Endothelial cell (in vitro differentiated cells): ENCODE measurements at regions not wholly inside any gene's neighbourhood (a gene's known extent, or its start where the extent isn't known, plus 50 kb on each side); places are given as distances from the start of the nearest gene placed in this dataset.

Experiments used
- DNase-seq: peaks from one replicate; pipeline ENCODE4 v3.0.0; 2021; ENCODE audit warnings: low spot score
- H3K27ac Mint-ChIP-seq: one replicate; pipeline ENCODE4 v1.8.0; 2021; ENCODE audit warnings: mixed read lengths, inconsistent platforms; ENCODE audit not compliant: unreplicated experiment
- H3K27me3 Mint-ChIP-seq: one replicate; pipeline ENCODE4 v1.8.0; 2021; ENCODE audit warnings: mild to moderate bottlenecking, moderate library complexity, mixed read lengths, inconsistent platforms; ENCODE audit not compliant: unreplicated experiment
- H3K36me3 Mint-ChIP-seq: one replicate; pipeline ENCODE4 v1.8.0; 2021; ENCODE audit warnings: mild to moderate bottlenecking, low read depth, mixed read lengths, inconsistent platforms; ENCODE audit not compliant: unreplicated experiment
- H3K4me1 Mint-ChIP-seq: one replicate; pipeline ENCODE4 v1.8.0; 2021; ENCODE audit warnings: mild to moderate bottlenecking, mixed read lengths, inconsistent platforms; ENCODE audit not compliant: unreplicated experiment
- H3K4me3 Mint-ChIP-seq: one replicate; pipeline ENCODE4 v1.8.0; 2021; ENCODE audit warnings: mild to moderate bottlenecking, mixed read lengths, inconsistent platforms; ENCODE audit not compliant: unreplicated experiment
- H3K9me3 Mint-ChIP-seq: one replicate; pipeline ENCODE4 v1.8.0; 2021; ENCODE audit warnings: mixed read lengths, inconsistent platforms; ENCODE audit not compliant: unreplicated experiment
- CTCF ChIP-seq: fragments of 200-600 bp; sonication (generic); IDR thresholded peaks from one replicate; pipeline ENCODE4 v1.5.0; 2021; ENCODE audit warnings: antibody characterized with exemption; ENCODE audit not compliant: unreplicated experiment

DNA sequence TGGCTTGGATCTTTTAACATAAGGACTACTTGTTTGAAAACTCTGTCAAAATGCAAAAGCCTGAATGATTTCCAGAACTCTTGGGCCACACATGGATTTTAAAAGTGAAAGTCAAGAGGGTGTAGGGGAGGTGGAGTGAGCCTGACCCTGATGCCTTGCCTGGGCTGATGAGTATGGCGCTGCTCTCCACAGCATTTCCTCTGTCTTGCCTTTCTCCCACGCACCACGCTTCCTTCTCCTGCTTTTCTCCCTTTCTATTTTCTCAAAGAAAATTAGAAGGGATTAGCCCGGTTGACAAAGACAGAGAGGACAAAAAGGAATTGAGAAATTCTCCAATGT lies 207.0 kb upstream of the CCDC68 start:
- no peak for DNase-seq
- H3K4me3 Mint-ChIP-seq: no peak overlapping the region
- H3K27me3 Mint-ChIP-seq: no peaks in the 10 kb centered on the region
- H3K9me3 Mint-ChIP-seq: no peaks in the 10 kb centered on the region
- no peaks in the 10 kb centered on the region for H3K4me1 Mint-ChIP-seq
- H3K36me3 Mint-ChIP-seq: no peaks in the 10 kb centered on the region
- TF ChIP-seq CTCF: no peak
- no peak overlapping the region for H3K27ac Mint-ChIP-seq

- Mint-ChIP-seq H3K9me3 (no peaks in the 10 kb centered on the region), H3K4me1 (no peaks in the 10 kb centered on the region), H3K27ac (no peak overlapping the region), H3K27me3 (peaks cover 2% of the 10 kb centered on the region), H3K36me3 (no peaks in the 10 kb centered on the region), H3K4me3 (no peak overlapping the region)
- no peak for TF ChIP-seq CTCF
- DNase-seq: no peak
Observed at GRCh38 chr18:55163550-55163949, 204.3 kb upstream of the CCDC68 start.

GRCh38 chr18:55161916-55162315 lies 202.7 kb upstream of the CCDC68 start:
- DNase-seq: no peak
- Mint-ChIP-seq H3K4me3 (no peak overlapping the region), H3K4me1 (no peaks in the 10 kb centered on the region)

GRCh38 chr18:55159027-55159426 lies 199.8 kb upstream of the CCDC68 start:
- H3K4me3 Mint-ChIP-seq: no peak overlapping the region
- H3K4me1 Mint-ChIP-seq: no peaks in the 10 kb centered on the region
- no peaks in the 10 kb centered on the region for H3K36me3 Mint-ChIP-seq
- H3K27me3 Mint-ChIP-seq: peaks cover 3% of the 10 kb centered on the region
- no peak for TF ChIP-seq CTCF
- no peak overlapping the region for H3K27ac Mint-ChIP-seq
- no peak for DNase-seq
- no peaks in the 10 kb centered on the region for H3K9me3 Mint-ChIP-seq

More at GRCh38 chr18:55161916-55162315, 202.7 kb upstream of the CCDC68 start:
- no peaks in the 10 kb centered on the region for H3K36me3 Mint-ChIP-seq
- no peak overlapping the region for H3K27ac Mint-ChIP-seq
- no peak for TF ChIP-seq CTCF
- H3K27me3 Mint-ChIP-seq: peaks cover 2% of the 10 kb centered on the region
- H3K9me3 Mint-ChIP-seq: no peaks in the 10 kb centered on the region

- no peaks in the 10 kb centered on the region for H3K36me3 Mint-ChIP-seq
- H3K9me3 Mint-ChIP-seq: no peaks in the 10 kb centered on the region
- no peak for TF ChIP-seq CTCF
- peaks cover 4% of the 10 kb centered on the region for H3K4me1 Mint-ChIP-seq
- peaks cover 3% of the 10 kb centered on the region for H3K27me3 Mint-ChIP-seq
- no peak overlapping the region for H3K27ac Mint-ChIP-seq
- DNase-seq: no peak
- no peak overlapping the region for H3K4me3 Mint-ChIP-seq
Observed at GRCh38 chr18:55158570-55158969, 199.3 kb upstream of the CCDC68 start.
